SK-N-SH treated with all-trans-retinoic acid at 6 μM for 48 hours (cell line): ENCODE measurements at regions not wholly inside any gene's neighbourhood (a gene's known extent, or its start where the extent isn't known, plus 50 kb on each side); places are given as distances from the start of the nearest gene placed in this dataset.

Source experiments
- ATAC-seq: fragments of 200-7000 bp; cut with Tn5 transposase; 3 replicates; pipeline ENCODE4 v1.9.1; 2020; ENCODE audit warnings: mild to moderate bottlenecking, moderate library complexity
- ARNTL ChIP-seq: fragments of 450-650 bp; formaldehyde crosslinking; IDR thresholded peaks from 2 replicates; pipeline ENCODE4 v1.5.0; 2020; ENCODE audit warnings: low read depth, mild to moderate bottlenecking, moderate library complexity, borderline replicate concordance
- BACH2 ChIP-seq: fragments of 250-450 bp; sonication (Bioruptor Pico); IDR thresholded peaks from 2 replicates; pipeline ENCODE4 v1.9.0; 2021; ENCODE audit warnings: mild to moderate bottlenecking, borderline replicate concordance
- CSDC2 ChIP-seq: fragments of 250-450 bp; sonication (Bioruptor Pico); IDR thresholded peaks from 2 replicates; pipeline ENCODE4 v1.5.0; 2020; ENCODE audit warnings: mild to moderate bottlenecking, moderate library complexity
- CSRNP3 ChIP-seq: fragments of 250-450 bp; sonication (Bioruptor Pico); IDR thresholded peaks from 2 replicates; pipeline ENCODE4 v1.5.1; 2021; ENCODE audit warnings: mild to moderate bottlenecking, moderate library complexity
- ESRRG ChIP-seq: fragments of 250-450 bp; sonication (Bioruptor Pico); IDR thresholded peaks from 2 replicates; pipeline ENCODE4 v1.6.1; 2021; ENCODE audit warnings: mild to moderate bottlenecking
- GLIS3 ChIP-seq: fragments of 250-450 bp; sonication (Bioruptor Pico); IDR thresholded peaks from 2 replicates; pipeline ENCODE4 v1.5.0; 2020; ENCODE audit warnings: mild to moderate bottlenecking, moderate library complexity
- ISL1 ChIP-seq: fragments of 250-450 bp; sonication (Bioruptor Pico); IDR thresholded peaks from 2 replicates; pipeline ENCODE4 v2.1.2; 2022; ENCODE audit warnings: mild to moderate bottlenecking, moderate library complexity
- OSR1 ChIP-seq: fragments of 250-450 bp; sonication (Bioruptor Pico); IDR thresholded peaks from 2 replicates; pipeline ENCODE4 v1.8.0; 2022; ENCODE audit warnings: moderate library complexity, mild to moderate bottlenecking, inconsistent platforms
- PATZ1 ChIP-seq: fragments of 250-450 bp; sonication (Bioruptor Pico); IDR thresholded peaks from 2 replicates; pipeline ENCODE4 v1.8.0; 2020; ENCODE audit warnings: mild to moderate bottlenecking, moderate library complexity, borderline replicate concordance
- POU6F1 ChIP-seq: fragments of 250-450 bp; sonication (Bioruptor Pico); IDR thresholded peaks from 2 replicates; pipeline ENCODE4 v1.8.0; 2021; ENCODE audit warnings: low read depth, mild to moderate bottlenecking, moderate library complexity, borderline replicate concordance
- PPARA ChIP-seq: fragments of 250-450 bp; sonication (Bioruptor Pico); IDR thresholded peaks from 2 replicates; pipeline ENCODE4 v1.5.0; 2020; ENCODE audit warnings: mild to moderate bottlenecking, borderline replicate concordance
- RARB ChIP-seq: fragments of 250-450 bp; sonication (Bioruptor Pico); IDR thresholded peaks from 2 replicates; pipeline ENCODE4 v1.8.0; 2021; ENCODE audit warnings: mild to moderate bottlenecking, moderate library complexity
- SNAI2 ChIP-seq: fragments of 250-450 bp; sonication (Bioruptor Pico); IDR thresholded peaks from 2 replicates; pipeline ENCODE4 v1.5.0; 2020; ENCODE audit warnings: mild to moderate bottlenecking, moderate library complexity
- TCF4 ChIP-seq: fragments of 250-450 bp; sonication (Bioruptor Pico); IDR thresholded peaks from 2 replicates; pipeline ENCODE4 v1.8.0; 2021; ENCODE audit warnings: mild to moderate bottlenecking, moderate library complexity, borderline replicate concordance
- TOX ChIP-seq: fragments of 250-450 bp; sonication (Bioruptor Pico); IDR thresholded peaks from 2 replicates; pipeline ENCODE4 v1.8.0; 2021; ENCODE audit warnings: mild to moderate bottlenecking, moderate library complexity, borderline replicate concordance
- ZC3H10 ChIP-seq: fragments of 250-450 bp; sonication (Bioruptor Pico); IDR thresholded peaks from 2 replicates; pipeline ENCODE4 v1.5.1; 2021; ENCODE audit warnings: mild to moderate bottlenecking, moderate library complexity
- ZFP3 ChIP-seq: fragments of 250-450 bp; sonication (Bioruptor Pico); IDR thresholded peaks from 2 replicates; pipeline ENCODE4 v1.5.0; 2020; ENCODE audit warnings: mild to moderate bottlenecking, moderate library complexity
- ZFP30 ChIP-seq: fragments of 450-650 bp; formaldehyde crosslinking; IDR thresholded peaks from 2 replicates; pipeline ENCODE4 v1.5.0; 2022; ENCODE audit warnings: mild to moderate bottlenecking, moderate library complexity
- ZNF565 ChIP-seq: fragments of 450-650 bp; formaldehyde crosslinking; conservative IDR thresholded peaks from 2 replicates; pipeline ENCODE4 v1.5.0; 2020; ENCODE audit warnings: low read depth, mild to moderate bottlenecking, moderate library complexity
- ZNF70 ChIP-seq: fragments of 450-650 bp; formaldehyde crosslinking; IDR thresholded peaks from 2 replicates; pipeline ENCODE4 v1.5.0; 2020; ENCODE audit warnings: mild to moderate bottlenecking, moderate library complexity
- ZNF8 ChIP-seq: fragments of 450-650 bp; formaldehyde crosslinking; IDR thresholded peaks from 2 replicates; pipeline ENCODE4 v1.5.0; 2020; ENCODE audit warnings: mild to moderate bottlenecking, moderate library complexity

- no peak; the same call in 2 of the 3 replicates for ATAC-seq
- TF ChIP-seq ESRRG (CRISPR knock-in tag) (no peak), CSRNP3 (CRISPR knock-in tag) (no peak), ZNF8 (no peak), ZNF565 (CRISPR knock-in tag) (no peak), TOX (CRISPR knock-in tag) (no peak), ARNTL (CRISPR knock-in tag) (no peak)
These were observed 404.2 kb upstream of the RNF32 start for GRCh38 chr7:156236181-156236889.

DNA sequence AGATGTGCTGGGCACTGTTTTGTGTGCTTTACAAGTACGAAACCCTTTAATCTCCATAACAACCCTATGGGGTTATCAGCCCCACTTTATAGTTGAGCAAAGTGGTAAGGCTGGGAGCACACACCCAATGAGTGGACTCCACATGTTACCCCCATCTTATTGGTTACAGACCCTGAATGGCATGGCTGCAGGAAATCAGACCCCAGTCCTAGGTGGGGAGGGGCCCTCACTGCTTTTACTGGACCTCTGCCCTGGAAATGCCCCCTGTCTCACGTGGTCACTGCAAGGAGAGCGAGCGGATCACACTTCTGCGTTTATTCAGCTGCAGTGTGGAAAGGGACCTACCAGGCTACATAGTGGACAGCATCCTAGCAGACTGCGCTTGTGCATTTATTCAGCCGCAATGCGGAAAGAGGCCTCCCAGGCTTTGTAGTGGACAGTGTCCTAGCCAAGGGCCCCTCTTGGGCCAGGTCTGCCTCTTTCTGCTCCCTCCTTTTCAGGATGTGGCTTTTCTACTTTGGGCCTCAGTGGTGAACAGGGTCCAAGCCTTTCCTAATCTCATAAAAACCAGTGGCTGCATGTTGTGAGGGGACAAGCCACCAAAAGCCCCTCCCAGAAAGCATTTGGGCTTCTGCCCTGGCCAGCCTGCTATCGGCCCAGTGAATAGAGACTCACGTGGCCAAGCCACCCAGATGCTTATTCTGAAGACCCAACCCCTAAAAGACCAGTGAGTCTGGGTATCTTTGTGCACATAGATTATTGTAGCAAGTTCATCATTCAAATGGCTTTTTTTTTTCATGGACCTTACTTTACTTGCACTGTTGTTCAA, 405.7 kb upstream of the RNF32 start:
- ATAC-seq, result no peak
- TF ChIP-seq CSDC2, result no peak
- TF ChIP-seq ESRRG (CRISPR knock-in tag), result no peak
- TF ChIP-seq TOX (CRISPR knock-in tag), result no peak
- TF ChIP-seq POU6F1, result no peak
- TF ChIP-seq OSR1 (CRISPR knock-in tag), result no peak

- no peak for ATAC-seq
- TF ChIP-seq ZFP30 (CRISPR knock-in tag), result no peak
- TF ChIP-seq ISL1 (CRISPR knock-in tag), result no peak
- TF ChIP-seq OSR1 (CRISPR knock-in tag), result no peak
- no peak for TF ChIP-seq PPARA (CRISPR knock-in tag)
- TF ChIP-seq GLIS3 (CRISPR knock-in tag), result no peak
- no peak for TF ChIP-seq ARNTL (CRISPR knock-in tag)
- TF ChIP-seq RARB (CRISPR knock-in tag), result no peak
- TF ChIP-seq POU6F1, result no peak
- TF ChIP-seq ZNF8, result no peak
- no peak for TF ChIP-seq ZNF70 (CRISPR knock-in tag)
- TF ChIP-seq ESRRG (CRISPR knock-in tag), result no peak
These were observed 406.4 kb upstream of the RNF32 start for GRCh38 chr7:156234192-156234591.

- no peak for ATAC-seq
- TF ChIP-seq ZNF70 (CRISPR knock-in tag) (no peak), TOX (CRISPR knock-in tag) (no peak), ZNF565 (CRISPR knock-in tag) (no peak), PATZ1 (CRISPR knock-in tag) (no peak), ARNTL (CRISPR knock-in tag) (no peak), ZFP3 (CRISPR knock-in tag) (no peak), TCF4 (CRISPR knock-in tag) (no peak), POU6F1 (no peak), GLIS3 (CRISPR knock-in tag) (no peak), RARB (CRISPR knock-in tag) (no peak), ZC3H10 (no peak), CSDC2 (no peak), ISL1 (CRISPR knock-in tag) (no peak), ZFP30 (CRISPR knock-in tag) (no peak), CSRNP3 (CRISPR knock-in tag) (no peak), BACH2 (CRISPR knock-in tag) (no peak), ZNF8 (no peak), SNAI2 (CRISPR knock-in tag) (no peak), ESRRG (CRISPR knock-in tag) (no peak), OSR1 (CRISPR knock-in tag) (no peak)
These were observed 407.5 kb upstream of the RNF32 start for GRCh38 chr7:156232931-156233705.
